H1 (cell line): ENCODE measurements at regions not wholly inside any gene's neighbourhood (a gene's known extent, or its start where the extent isn't known, plus 50 kb on each side); places are given as distances from the start of the nearest gene placed in this dataset.

Source experiments
- GTF2F1 ChIP-seq: IDR thresholded peaks from 2 replicates; pipeline ENCODE4 v1.6.1; 2012; ENCODE audit warnings: low read depth, low read length, improper control_type of control experiment, borderline replicate concordance
- RBBP5 ChIP-seq: IDR thresholded peaks from 2 replicates; pipeline ENCODE4 v1.7.1; 2012; ENCODE audit warnings: low read depth, mild to moderate bottlenecking, inconsistent platforms, low read length, moderate library complexity, borderline replicate concordance

GRCh38 chr16:80048250-80048649 is 447.7 kb upstream of the MAF start (continued):
- TF ChIP-seq RBBP5 (no peak), GTF2F1 (no peak)
